Muscle of back (tissue), 3 donors: ENCODE measurements at regions not wholly inside any gene's neighbourhood (a gene's known extent, or its start where the extent isn't known, plus 50 kb on each side); places are given as distances from the start of the nearest gene placed in this dataset.
"Not testable (repeated sequence)": the region's sequence is repeated elsewhere in the genome, so short reads cannot be mapped to it uniquely, and the experiment has no call there.

ENCODE experiments used
- DNase-seq, 3 donors: peaks; one replicate each; pipeline versions ENCODE4 v3.0.0 to v3.0.0-alpha.2; 2013

GRCh38 chr1:185435696-185436379 lies 118.8 kb upstream of the IVNS1ABP start:
- DNase-seq = no peak

DNA sequence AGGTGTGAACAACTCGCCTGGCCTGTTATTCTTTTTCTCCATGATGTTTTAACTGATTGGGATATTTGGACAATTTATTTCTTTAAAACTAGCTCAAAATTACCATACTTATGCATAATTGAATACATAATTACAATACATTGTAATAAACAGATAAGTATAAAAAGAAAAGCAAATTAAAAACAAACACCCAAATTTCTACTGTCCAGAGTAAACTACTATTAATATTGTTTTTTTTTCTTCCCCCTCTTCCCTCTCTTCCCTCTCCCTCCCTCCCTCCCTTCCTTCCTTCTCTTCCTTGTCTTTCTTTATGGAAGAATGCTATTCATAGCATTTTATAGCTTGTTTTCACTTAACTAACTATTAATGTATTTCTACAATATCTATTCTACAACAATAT lies 117.7 kb upstream of the IVNS1ABP start:
- no peak for DNase-seq

DNA sequence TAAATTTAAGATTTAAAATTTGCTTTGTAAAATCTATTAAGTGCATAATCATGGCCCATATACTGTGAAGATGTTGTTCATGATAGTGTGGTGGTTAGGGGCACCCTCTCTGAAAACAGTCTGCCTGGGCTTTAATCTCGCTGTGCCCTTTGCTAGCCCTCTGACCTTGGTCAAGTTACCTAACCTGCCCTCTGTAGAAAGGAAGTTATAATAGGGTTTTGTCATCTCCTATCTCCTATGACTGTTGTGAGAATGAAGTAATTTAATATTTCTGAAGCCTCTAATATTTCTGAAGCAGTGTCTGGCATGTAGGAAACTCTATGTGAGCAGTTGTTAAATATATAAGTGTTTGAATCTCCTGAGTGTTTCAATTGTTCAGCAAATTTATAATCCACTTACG lies 116.6 kb upstream of the IVNS1ABP start:
- no peak for DNase-seq

GRCh38 chr1:185432948-185433347 lies 115.9 kb upstream of the IVNS1ABP start:
- DNase-seq = no peak

GRCh38 chr1:185431612-185432011 lies 114.6 kb upstream of the IVNS1ABP start:
- DNase-seq = no peak

GRCh38 chr1:185429668-185430067 lies 112.6 kb upstream of the IVNS1ABP start:
- not testable (repeated sequence) for DNase-seq

- peak in 1 of 3 donors; percentile 58 for DNase-seq
Measured at GRCh38 chr1:185427776-185428175, 110.7 kb upstream of the IVNS1ABP start.

DNA sequence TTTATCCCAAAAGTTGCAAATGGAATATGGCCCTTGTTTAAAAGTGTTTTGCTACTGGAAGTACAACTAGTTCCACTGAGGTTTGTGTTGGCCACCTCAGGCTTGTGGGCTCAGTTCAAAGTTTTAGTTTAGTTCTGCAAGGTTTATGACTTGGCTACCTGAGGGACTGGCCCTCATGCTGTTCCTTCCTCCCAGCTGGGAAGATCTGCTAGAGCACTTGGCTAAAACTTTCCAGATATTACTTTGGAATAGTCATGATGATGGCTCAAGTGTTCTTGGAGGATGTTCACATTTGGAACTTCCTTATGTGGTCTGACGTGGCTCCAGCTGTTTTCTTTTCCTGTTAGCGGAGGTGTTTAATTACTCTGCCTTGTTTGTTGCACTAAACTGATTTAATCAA lies 110.2 kb upstream of the IVNS1ABP start:
- peak; percentile 48 to 87 (median 66) for DNase-seq

DNA sequence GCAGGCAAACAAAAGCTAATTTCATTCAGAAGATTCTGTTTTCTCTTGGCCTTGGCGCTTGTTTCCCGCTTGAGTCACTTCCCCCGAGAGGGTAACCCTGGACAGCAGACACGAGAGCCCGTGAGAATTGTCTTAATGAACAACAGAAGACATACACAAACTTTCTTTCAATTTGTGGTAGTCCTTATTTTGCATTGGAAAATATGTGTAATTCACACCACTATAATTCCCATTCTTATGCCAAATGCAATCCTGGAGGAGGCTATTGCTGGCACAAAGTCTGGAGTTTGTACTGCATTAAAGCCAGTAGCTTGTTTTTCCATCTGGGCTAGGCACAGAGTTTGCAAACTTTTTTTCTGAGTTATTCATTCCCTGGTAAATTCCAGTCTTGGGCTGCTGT lies 109.8 kb upstream of the IVNS1ABP start:
- peak; percentile 52 to 87 (median 66) for DNase-seq

- DNase-seq = no peak
Measured at GRCh38 chr1:185425163-185425562, 108.1 kb upstream of the IVNS1ABP start.

GRCh38 chr1:185421485-185422107 lies 104.6 kb upstream of the IVNS1ABP start:
- no peak for DNase-seq

- DNase-seq = no peak
Measured at GRCh38 chr1:185420588-185421081, 103.6 kb upstream of the IVNS1ABP start.

DNA sequence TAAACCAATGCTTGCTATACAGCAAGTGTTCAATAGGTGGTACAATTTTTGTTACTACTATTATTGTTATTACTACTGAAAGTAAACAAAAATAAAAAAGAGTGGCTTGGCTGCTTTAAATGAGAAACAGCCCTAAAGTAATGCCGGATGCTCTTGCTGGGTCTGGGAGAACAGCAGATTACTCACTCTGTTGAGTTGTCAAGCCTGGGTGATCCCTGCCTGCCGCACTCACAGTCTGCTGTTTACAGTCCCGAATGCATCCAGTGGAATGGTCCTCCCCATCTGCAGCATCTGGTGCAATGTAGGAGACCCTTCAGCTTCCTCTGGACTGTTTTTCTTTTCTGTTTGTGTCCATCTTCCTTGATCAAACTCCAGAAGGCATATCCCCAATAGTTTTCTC lies 102.7 kb upstream of the IVNS1ABP start:
- no peak for DNase-seq

DNA sequence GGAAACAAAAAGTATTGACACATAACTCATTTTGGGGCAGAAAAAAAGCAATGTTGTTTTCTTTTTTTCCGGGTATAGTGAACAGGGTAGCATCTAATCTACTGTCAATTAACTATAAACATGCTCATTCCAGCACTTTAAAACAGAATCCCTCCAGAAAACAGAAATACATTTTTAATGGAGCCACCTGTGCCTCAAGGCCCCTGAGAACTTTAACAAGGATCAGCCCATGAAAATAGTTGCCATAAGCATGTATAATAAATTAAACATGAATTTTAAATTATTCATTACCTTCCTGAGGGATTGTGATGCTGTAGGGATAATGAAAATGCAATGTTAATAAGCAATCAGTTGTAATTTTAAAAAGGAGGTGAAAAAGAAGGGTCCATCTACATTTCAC lies 101.4 kb upstream of the IVNS1ABP start:
- no peak for DNase-seq

GRCh38 chr1:185412385-185413087 lies 95.5 kb upstream of the IVNS1ABP start:
- DNase-seq = no peak

DNA sequence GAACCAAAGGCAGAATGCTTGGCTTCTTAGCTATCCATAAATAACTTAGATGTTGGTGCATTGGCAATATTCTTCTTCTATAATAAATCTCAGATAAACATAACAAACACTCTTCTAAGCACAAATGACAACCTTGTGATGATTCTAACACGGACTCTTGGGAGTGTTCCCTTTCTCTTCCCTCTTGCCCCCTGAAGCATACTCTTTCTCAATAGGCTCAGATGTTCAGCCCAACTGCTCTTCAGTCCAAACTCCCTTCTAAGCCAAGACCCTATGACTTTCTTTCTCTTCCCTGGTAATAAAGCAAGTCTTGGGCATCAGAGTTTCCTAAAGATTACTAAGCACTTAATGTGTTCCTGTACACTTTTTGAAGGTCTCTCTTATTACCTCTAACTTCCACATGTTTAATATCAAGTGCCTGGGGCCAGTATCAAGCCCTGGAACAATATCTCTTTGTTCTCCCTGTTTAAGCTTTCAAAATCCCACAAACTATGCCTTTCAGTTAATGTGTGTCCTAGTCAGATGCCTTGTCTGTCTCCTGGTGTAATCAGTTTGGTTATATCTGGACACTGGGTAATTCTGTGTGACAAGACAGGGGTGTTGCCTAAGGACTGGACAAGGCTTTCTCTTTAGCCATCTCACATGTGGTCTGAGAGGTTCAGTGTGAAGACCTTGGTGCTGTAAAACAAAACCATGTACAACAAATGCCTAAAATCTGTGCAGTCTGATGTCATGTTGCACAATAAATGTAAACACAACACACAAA lies 92.9 kb upstream of the IVNS1ABP start:
- no peak for DNase-seq

- no peak for DNase-seq
Measured at GRCh38 chr1:185409345-185409744, 92.3 kb upstream of the IVNS1ABP start.

- no peak for DNase-seq
Measured at GRCh38 chr1:185408700-185409270, 91.7 kb upstream of the IVNS1ABP start.

DNA sequence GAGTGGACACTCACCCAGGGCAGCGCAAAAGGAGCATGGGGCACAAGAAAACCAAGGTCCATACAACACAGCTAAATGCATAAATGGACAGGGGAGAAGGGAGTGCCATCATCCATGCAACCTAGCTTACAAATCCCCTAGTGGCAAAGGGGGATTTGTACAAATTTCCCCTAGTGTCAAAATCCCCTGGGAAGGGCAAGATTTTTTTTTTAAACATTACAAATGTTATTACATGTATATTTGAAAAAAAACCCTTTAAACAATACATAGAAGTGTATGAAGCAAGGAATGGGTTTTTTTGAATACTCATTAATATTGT lies 89.6 kb upstream of the IVNS1ABP start:
- no peak for DNase-seq

GRCh38 chr1:185406006-185406690 lies 89.1 kb upstream of the IVNS1ABP start:
- DNase-seq = no peak

GRCh38 chr1:185404907-185405568 lies 88.0 kb upstream of the IVNS1ABP start:
- no peak for DNase-seq
